GM21360 (cell line): ENCODE measurements at regions not wholly inside any gene's neighbourhood (a gene's known extent, or its start where the extent isn't known, plus 50 kb on each side); places are given as distances from the start of the nearest gene placed in this dataset.
"Not testable (repeated sequence)": the region's sequence is repeated elsewhere in the genome, so short reads cannot be mapped to it uniquely, and the experiment has no call there.

ENCODE experiments used
- ATAC-seq: cut with Tn5 transposase; IDR thresholded peaks from one replicate; pipeline ENCODE4 v1.9.1; 2021; ENCODE audit warnings: mild to moderate bottlenecking, moderate library complexity; ENCODE audit not compliant: unreplicated experiment

GRCh38 chr5:93359296-93359959, 221.6 kb downstream of the NR2F1-AS1 start:
- ATAC-seq: no peak

- ATAC-seq: no peak
Observed at GRCh38 chr5:93358176-93358575, 222.8 kb downstream of the NR2F1-AS1 start.

DNA sequence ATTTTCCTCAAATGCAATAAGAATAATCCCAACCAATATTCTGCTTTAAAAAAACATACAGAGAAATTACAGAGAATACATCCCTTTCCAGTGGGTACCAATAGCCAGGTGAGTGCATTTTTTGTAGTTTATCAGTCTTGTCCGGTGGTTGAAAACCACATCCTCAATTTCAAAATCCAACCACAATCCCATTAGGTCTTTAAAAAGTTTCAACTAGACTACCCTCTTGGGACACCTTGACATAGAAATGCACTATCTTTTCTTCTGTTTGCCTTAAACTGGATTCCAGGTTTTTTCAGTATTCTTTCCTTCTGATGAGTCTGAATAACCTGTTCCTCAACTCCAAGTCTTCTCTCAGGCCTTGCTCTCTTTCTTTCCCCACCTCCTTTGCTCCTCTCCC, 223.3 kb downstream of the NR2F1-AS1 start:
- no peak for ATAC-seq

- no peak for ATAC-seq
Observed at GRCh38 chr5:93355691-93356090, 225.3 kb downstream of the NR2F1-AS1 start.

DNA sequence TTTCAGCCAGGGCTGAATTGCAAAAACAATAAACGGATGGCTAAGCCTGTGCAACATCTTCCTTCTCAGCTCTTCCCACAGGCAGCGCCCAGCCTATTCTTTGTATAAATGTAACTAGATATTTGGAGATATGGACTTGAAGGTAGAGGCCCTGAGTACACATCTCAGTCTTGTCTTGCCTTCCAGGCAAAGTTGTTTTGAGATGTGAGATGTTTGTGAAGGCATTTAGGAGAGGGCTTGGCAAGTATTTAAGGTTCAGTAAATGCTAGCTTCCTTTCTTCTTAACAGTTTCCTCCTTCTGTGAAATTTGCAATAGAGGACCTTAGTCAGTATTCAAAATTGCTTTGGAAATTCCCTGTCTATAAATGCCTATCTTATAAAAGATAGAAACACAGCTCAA, 228.8 kb downstream of the NR2F1-AS1 start:
- ATAC-seq: no peak

DNA sequence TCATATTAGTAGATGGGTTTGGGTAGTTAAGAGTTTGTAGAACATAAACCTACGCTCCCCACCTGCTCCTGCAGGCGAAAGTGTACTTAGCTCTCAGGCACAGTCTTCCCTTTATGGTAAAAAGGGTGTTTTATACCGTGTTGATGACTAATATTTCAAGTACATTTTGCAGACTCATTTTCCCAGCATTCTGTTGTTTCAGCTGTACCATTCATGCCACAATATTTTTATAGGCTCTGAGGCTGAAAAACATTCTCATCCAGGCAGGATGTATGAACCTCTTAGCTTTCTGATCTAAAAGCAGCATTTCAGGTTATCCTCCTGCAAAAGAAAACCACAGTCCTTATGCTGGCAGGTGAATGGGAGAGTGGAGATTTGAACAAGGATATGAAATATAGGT, 231.4 kb downstream of the NR2F1-AS1 start:
- no peak for ATAC-seq

DNA sequence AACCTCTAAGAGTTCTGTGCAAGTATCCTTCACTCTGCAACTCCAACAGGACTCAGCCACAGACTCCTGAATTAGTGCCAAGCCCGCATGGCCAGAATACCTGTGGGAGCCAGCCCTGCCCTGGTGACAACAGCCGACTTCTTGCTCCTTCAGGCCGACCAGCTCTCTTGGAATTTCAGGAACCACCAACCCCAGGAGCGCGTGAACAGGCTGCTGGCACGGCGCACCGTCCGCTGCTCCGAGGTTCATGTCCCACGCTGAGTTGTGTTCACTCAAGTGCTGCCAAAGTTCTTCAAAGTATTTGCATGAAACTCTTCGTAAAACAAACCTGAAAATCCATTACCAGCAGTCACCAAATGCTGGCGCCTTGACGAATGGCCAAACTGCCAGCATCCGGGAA, 232.8 kb downstream of the NR2F1-AS1 start:
- ATAC-seq: no peak

DNA sequence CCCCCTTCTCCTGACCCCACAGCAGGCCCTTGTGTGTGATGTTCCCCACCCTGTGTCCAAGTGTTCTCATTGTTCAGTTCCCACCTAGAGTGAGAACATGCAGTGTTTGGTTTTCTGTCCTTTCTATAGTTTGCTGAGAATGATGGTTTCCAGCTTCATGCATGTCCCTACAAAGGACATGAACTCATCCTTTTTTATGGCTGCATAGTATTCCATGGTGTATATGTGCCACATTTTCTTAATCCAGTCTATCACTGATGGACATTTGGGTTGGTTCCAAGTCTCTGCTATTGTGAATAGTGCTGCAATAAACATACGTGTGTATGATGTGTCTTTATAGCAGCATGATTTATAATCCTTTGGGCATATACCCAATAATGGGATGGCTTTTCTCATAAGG, 234.2 kb downstream of the NR2F1-AS1 start:
- not testable (repeated sequence) for ATAC-seq

- ATAC-seq: no peak
Observed at GRCh38 chr5:93346301-93346700, 234.7 kb downstream of the NR2F1-AS1 start.

DNA sequence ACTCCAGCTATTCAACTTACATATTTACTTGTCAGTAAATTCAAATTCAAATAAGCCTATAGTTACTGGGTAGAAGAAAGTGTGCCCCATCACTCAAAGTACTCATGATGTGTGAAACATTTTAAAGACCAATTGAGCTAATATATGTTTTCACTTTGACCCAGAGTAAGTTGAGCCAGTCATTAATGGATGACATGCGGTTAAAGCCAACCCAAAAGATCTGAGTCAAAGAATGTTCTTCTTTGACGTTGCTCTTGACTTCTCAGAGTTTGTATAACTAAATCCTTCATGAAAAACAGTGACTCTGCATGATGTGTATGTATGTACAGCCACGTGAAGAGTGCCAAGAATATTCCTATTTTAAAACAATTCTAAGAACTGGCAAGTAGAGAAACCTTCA, 237.4 kb downstream of the NR2F1-AS1 start:
- ATAC-seq: peak; percentile 33

DNA sequence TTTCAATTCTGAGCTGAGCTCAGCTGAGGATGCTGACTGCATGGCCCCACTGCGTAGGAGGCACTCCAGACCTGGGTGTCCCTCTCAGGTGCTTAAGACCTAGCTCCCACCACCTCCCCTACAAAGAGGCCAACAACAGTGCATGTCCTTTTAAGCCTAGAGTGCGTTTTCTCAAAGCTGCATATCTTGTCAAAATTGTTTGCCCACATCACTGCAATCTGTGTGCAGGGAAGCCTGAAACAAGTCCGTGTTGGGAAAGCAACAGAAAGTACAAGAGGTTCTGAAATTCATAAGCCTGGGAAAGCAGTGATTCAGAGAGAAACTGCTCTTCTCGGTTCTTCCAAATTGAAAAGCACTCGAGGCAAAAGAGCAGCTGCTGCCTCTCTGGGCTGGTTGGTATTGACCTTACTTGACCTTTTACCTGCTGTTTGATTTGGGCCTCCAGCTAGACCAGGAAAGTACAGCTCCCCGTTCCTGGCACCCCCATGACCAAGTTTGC, 238.4 kb downstream of the NR2F1-AS1 start:
- peak; percentile 82 for ATAC-seq

GRCh38 chr5:93340881-93341280, 240.1 kb downstream of the NR2F1-AS1 start:
- no peak for ATAC-seq

DNA sequence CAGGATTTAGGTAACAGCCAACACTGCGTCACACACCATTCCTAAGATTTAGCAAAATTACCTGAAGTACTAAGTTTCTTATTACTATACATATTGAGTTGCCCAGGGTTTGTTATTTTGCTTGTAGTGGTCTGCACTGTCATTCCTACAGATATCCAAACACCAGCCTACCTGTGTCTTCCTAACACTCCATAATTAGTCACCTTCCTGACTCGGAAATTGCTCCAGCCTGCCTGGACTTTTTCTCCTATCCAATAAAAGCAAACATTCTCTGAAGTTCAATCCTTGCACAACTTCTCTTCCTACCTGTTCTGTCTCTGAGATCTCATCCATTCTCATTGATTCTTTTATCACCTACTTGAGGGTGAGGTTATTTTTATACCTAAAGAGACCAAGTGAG, 243.9 kb downstream of the NR2F1-AS1 start:
- ATAC-seq: no peak

DNA sequence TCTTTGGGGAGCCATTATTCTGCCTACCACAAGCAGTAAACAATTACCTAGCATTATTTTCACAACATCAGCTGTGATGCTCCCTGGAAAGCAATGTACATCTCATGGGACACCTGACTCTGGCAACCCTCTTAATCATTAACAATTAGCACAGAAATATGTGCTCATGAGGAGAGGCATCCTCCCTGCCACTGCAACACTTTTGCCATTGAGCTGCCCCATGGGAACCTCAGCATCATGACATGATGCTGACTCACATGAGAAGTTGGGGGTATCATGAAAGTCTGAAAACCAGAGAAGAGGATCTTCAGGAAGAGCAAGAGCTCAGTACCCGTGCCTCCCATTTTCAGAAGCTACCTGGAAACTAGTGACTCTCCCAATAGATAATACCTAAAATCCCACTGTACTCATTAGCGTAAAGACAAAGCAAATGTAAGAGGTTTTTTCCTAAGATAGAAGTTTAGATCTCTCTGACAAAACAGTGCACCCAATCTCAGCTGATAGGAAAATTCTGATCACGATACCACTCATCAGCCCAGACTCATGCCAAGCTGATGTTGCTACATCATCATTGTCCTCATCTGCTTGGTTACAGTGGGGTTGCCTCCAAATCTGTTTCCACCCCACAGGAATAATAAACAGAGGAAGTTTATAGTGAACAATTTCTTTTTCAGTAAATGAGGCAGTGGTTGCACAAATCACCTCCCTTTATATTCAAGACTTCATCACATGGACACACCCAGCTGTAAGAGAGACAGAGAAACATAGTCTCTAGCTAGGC, 244.5 kb downstream of the NR2F1-AS1 start:
- no peak for ATAC-seq

- no peak for ATAC-seq
Observed at GRCh38 chr5:93331863-93332262, 249.2 kb downstream of the NR2F1-AS1 start.

DNA sequence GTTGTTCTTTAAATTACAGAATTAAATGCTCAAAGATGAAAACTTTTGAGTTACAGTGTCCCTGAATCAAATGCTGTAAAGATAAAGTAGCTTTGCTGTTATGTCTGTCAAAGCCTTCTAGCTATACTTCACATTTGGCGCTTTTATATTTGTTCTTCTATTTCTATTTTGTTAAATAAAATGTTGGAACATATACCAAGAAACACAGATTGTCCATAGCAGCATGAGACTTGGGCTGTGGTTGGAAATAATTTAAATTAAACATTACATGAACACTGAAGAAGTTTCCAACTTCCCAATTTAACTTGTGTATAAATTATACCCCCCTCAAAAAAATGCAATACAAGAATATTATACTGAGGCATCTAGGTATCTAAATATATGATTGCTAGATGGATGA, 249.8 kb downstream of the NR2F1-AS1 start:
- ATAC-seq: no peak

GRCh38 chr5:93330506-93330905, 250.5 kb downstream of the NR2F1-AS1 start:
- no peak for ATAC-seq

GRCh38 chr5:93329756-93330155, 251.3 kb downstream of the NR2F1-AS1 start:
- ATAC-seq: no peak

- no peak for ATAC-seq
Observed at GRCh38 chr5:93328833-93329232, 252.2 kb downstream of the NR2F1-AS1 start.

GRCh38 chr5:93327605-93328004, 253.4 kb downstream of the NR2F1-AS1 start:
- ATAC-seq: no peak

- no peak for ATAC-seq
Observed at GRCh38 chr5:93325946-93326345, 255.1 kb downstream of the NR2F1-AS1 start.
